Immature natural killer cell (primary cell): ENCODE measurements at regions not wholly inside any gene's neighbourhood (a gene's known extent, or its start where the extent isn't known, plus 50 kb on each side); places are given as distances from the start of the nearest gene placed in this dataset.
"Not testable (repeated sequence)": the region's sequence is repeated elsewhere in the genome, so short reads cannot be mapped to it uniquely, and the experiment has no call there.

Source experiments
- DNase-seq, 3 donors: peaks; one replicate each; pipeline ENCODE4 v3.0.0; 2022; ENCODE audit warnings: mixed read lengths in 1 of 3
- H3K27ac Mint-ChIP-seq, 6 donors: one replicate each; pipeline ENCODE4 v1.8.0; 2020; ENCODE audit warnings: mixed read lengths in 6 of 6, mild to moderate bottlenecking in 5 of 6, inconsistent platforms in 4 of 6, moderate library complexity in 3 of 6
- H3K27me3 Mint-ChIP-seq, 3 donors: one replicate each; pipeline ENCODE4 v1.8.0; 2020 to 2021; ENCODE audit warnings: low read depth in 3 of 3, mild to moderate bottlenecking in 3 of 3, mixed read lengths in 3 of 3, moderate library complexity in 3 of 3, inconsistent platforms in 1 of 3
- H3K36me3 Mint-ChIP-seq, 3 donors: one replicate each; pipeline ENCODE4 v1.8.0; 2020; ENCODE audit warnings: mixed read lengths in 3 of 3, inconsistent platforms in 2 of 3, mild to moderate bottlenecking in 2 of 3
- H3K4me1 Mint-ChIP-seq, 2 donors: one replicate each; pipeline ENCODE4 v1.8.0; 2020; ENCODE audit warnings: inconsistent platforms in 2 of 2, mild to moderate bottlenecking in 2 of 2, mixed read lengths in 2 of 2, moderate library complexity in 1 of 2
- H3K4me3 Mint-ChIP-seq, 5 donors: one replicate each; pipeline ENCODE4 v1.8.0; 2020; ENCODE audit warnings: mild to moderate bottlenecking in 5 of 5, mixed read lengths in 5 of 5, inconsistent platforms in 3 of 5, moderate library complexity in 3 of 5
- H3K9me3 Mint-ChIP-seq, 6 donors: one replicate each; pipeline ENCODE4 v1.8.0; 2020; ENCODE audit warnings: mild to moderate bottlenecking in 6 of 6, mixed read lengths in 6 of 6, inconsistent platforms in 4 of 6, moderate library complexity in 3 of 6

DNA sequence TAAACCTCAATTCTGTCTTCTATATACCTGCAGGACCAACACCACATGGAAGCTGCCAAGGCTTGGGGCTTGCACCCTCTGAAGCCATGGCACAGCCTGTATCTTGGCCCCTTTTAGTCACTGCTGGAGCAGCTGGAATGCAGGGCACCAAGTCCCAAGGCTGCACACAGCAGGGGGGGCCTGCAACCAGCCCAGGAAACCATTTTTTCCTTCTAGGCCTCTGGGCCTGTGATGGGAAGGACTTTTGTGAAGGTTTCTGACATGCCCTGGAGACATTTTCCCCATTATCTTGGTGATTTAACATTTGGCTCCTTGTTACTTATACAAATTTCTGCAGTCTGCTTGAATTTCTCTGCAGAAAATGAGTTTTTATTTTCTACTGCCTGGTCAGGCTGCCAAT lies 123.2 kb upstream of the PCGF5 start:
- H3K4me3 Mint-ChIP-seq = no peak overlapping the region
- no peak overlapping the region for H3K27ac Mint-ChIP-seq
- DNase-seq = no peak
- peaks cover 3 to 13% (median 11%) of the 10 kb centered on the region in 6 donors for H3K9me3 Mint-ChIP-seq
- peaks cover 4 to 18% (median 12%) of the 10 kb centered on the region in 3 donors for H3K27me3 Mint-ChIP-seq
- no peaks in the 10 kb centered on the region for H3K4me1 Mint-ChIP-seq
- H3K36me3 Mint-ChIP-seq = peaks cover 4 to 14% (median 9%) of the 10 kb centered on the region in 3 donors

DNA sequence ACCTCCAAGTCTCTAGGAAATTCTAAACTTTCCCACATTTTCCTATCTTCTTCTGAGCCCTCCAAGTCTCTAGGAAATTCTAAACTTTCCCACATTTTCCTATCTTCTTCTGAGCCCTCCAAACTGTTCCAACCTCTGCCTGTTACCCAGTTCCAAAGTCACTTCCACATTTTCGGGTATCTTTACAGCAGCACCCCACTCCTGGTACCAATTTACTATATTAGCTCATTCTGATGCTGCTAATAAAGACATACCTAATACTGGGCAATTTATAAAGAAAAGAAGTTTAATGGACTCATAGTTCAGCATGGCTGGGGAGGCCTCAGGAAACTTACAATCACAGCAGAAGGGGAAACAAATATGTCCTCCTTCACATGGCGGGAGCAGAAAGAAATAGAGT lies 122.4 kb upstream of the PCGF5 start:
- peaks cover 4 to 18% (median 12%) of the 10 kb centered on the region in 3 donors for H3K27me3 Mint-ChIP-seq
- not testable (repeated sequence) for H3K4me3 Mint-ChIP-seq, DNase-seq, H3K4me1 Mint-ChIP-seq, H3K27ac Mint-ChIP-seq
- H3K9me3 Mint-ChIP-seq = peaks cover 3 to 13% (median 11%) of the 10 kb centered on the region in 6 donors
- peaks cover 4 to 14% (median 9%) of the 10 kb centered on the region in 3 donors for H3K36me3 Mint-ChIP-seq

DNA sequence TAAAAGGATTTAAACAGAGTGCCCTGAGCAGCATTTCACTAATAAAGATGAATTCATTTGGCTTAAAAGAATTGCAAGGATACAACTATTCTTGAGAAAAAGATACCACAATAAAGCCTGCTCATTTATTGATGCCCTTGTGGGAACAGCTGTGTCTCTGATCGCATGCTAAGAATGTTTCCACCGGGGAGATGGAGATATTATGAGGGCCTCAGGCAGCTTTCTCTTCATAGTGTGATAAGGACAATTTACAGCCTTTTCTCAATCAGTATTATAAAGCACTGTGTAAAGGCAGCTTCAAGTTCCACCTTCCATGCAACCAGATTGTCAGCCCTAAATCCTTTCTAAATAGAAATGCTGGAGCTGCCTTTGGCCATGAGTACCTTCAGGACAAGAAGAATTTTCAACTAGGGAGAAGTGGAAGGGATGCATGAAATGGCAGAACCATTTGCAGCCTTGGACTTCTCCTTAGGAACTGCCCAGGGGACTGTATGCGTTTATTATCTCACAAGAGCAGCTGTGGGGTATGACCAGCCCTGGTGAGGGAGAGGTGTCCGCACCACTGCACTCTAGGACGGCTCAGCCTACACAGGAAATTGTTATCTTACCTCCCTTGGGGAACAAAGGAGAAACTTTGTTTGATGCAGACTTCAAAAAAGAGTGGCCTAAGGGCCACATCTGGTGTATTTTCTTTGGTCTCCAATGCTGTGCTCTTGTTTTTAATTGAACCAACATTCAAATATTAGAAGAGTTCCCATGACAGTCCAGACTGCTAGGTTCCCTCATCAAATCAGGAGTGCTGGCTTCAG lies 116.9 kb upstream of the PCGF5 start:
- H3K4me1 Mint-ChIP-seq = no peaks in the 10 kb centered on the region
- no peaks in the 10 kb centered on the region for H3K36me3 Mint-ChIP-seq
- DNase-seq = no peak
- no peak overlapping the region for H3K27ac Mint-ChIP-seq
- H3K9me3 Mint-ChIP-seq = peaks cover 0 to 1% (median 0%) of the 10 kb centered on the region in 6 donors
- H3K4me3 Mint-ChIP-seq = no peak overlapping the region
- peaks cover 5 to 10% (median 7%) of the 10 kb centered on the region in 3 donors for H3K27me3 Mint-ChIP-seq

DNA sequence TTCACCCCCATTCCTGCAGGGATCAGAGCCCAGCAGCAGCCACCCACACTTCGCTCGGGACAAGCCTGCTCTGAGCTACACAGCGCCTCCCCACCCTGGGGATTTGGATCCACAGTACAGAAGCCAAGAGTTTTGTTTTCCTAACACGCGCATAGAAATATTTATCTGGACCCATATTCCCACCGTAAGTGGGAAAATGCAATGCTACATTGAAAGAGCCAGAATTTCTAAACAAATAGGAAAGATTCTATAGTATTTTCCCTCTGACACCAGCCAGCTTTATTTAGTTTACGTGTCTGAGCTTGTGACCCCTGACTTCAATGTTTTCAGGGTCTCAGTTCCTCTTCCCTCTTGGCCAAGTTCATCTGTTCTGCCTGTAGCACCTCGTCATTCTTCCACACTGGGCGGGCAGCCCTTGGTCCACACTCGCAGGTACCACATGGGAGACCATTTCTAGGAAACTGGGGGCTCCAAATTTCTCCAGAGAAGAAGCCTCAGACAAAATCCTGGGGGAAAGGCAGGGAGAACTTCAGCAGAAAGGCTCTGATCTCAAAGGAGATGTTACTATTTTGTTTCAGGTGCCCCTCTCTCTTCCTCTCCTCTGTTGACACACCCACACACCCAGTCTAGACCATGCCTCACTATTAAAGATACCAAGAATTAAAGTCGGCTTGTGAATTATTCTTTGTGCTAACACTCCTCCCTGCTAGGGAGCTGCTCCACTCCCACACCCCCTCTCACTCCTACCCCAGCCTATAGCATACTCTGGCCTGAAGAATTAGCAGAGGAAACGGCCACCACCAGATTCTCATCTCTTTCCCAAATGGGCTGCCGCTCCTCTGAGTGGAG lies 116.0 kb upstream of the PCGF5 start:
- no peaks in the 10 kb centered on the region for H3K4me1 Mint-ChIP-seq
- no peaks in the 10 kb centered on the region for H3K36me3 Mint-ChIP-seq
- no peak overlapping the region for H3K27ac Mint-ChIP-seq
- H3K9me3 Mint-ChIP-seq = peaks cover 0 to 1% (median 0%) of the 10 kb centered on the region in 6 donors
- H3K4me3 Mint-ChIP-seq = no peak overlapping the region
- peaks cover 5 to 10% (median 7%) of the 10 kb centered on the region in 3 donors for H3K27me3 Mint-ChIP-seq
- no peak for DNase-seq

DNA sequence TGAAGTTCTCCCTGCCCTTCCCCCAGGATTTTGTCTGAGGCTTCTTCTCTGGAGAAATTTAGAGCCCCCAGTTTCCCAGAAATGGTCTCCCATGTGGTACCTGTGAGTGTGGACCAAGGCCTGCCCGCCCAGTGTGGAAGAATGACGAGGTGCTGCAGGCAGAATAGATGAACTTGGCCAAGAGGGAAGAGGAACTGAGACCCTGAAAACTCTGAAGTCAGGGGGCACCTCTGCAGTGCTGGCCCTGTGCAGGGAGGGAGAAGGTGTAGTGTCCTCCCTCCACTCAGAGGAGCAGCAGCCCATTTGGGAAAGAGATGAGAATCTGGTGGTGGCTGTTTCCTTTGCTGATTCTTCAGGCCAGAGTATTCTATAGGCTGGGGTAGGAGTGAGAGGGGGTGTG lies 115.2 kb upstream of the PCGF5 start:
- Mint-ChIP-seq H3K27ac (no peak overlapping the region), H3K27me3 (peaks cover 3 to 10% (median 7%) of the 10 kb centered on the region in 3 donors), H3K36me3 (no peaks in the 10 kb centered on the region), H3K4me3 (no peak overlapping the region), H3K4me1 (no peaks in the 10 kb centered on the region), H3K9me3 (peaks cover 0 to 1% (median 0%) of the 10 kb centered on the region in 6 donors)
- DNase-seq = no peak

DNA sequence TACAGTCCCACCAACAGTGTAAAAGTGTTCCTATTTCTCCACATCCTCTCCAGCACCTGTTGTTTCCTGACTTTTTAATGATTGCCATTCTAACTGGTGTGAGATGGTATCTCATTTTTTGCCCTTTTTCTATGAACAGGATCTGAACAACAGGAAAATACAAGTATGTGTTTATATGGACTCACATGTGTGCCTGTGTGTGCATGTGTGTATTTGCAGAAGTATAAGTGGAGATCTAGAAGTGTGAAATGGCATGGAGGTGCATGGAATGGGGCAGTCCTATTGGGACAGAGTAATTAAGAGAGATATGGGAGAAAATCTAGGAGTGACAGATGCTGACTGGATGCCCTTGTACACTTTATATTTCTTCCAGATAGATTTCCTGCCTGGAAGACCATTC lies 111.6 kb upstream of the PCGF5 start:
- Mint-ChIP-seq H3K4me3 (no peak overlapping the region), H3K9me3 (no peaks in the 10 kb centered on the region), H3K36me3 (no peaks in the 10 kb centered on the region), H3K27ac (no peak overlapping the region), H3K4me1 (no peaks in the 10 kb centered on the region), H3K27me3 (peaks cover 3 to 7% (median 5%) of the 10 kb centered on the region in 3 donors)
- no peak for DNase-seq

DNA sequence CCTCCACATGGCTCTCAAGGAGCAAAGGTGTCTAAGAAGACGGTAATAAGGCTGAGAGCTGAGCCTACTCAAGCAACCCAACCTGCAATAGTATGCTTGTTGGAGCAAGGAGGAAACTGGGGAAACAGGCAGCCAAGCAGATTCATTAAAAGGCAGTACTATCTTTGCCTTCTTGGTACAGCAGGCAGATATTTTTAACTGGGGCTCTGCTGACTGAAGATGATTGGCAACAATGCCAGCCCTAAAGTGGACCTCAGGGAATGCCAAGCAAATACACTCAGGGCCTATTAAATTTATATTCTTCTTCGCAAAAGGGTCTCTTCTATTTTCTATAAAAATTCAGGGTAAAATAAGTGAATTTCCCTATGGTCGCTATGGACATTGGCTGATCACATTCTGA lies 109.4 kb upstream of the PCGF5 start:
- Mint-ChIP-seq H3K36me3 (no peaks in the 10 kb centered on the region), H3K4me1 (no peaks in the 10 kb centered on the region), H3K27me3 (peaks cover 0 to 7% (median 5%) of the 10 kb centered on the region in 3 donors), H3K4me3 (no peak overlapping the region), H3K9me3 (no peaks in the 10 kb centered on the region), H3K27ac (no peak overlapping the region)
- no peak for DNase-seq

DNA sequence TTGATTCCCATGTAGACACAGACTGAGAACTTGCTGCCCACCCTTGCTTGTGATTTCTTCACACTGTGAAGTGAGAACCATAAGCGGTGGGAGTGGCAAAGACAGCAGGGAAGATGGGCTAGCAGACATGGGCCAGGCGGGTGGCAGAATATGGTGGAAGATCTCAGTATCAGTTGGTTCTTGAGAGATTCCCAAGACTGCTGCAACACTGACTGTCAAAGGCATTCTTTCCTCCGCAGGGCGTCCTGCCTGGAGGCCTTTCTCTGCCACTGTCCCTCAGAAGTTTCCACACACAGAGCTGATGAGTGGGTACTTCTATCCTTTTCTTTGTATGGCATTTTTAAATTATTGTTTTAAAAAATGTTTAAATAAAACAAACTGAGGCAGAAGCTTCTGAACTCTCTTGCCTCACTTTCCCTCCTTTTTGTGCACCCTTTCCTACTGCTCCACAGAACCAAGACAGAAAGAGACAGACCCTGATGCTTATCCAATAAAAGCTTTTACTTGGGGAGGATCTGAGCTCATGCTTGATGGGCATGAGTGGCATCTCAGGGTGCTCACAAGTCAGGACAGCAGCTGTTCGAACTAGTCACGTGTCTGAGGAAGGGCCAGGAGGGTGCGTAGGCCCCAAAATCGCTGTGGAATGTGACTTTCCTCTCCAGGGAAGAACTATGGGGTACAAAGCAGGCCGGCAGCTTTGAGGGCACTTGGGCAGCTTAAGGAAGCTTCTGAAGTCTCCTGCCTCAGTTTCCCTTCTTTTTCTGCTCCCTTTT lies 104.7 kb upstream of the PCGF5 start:
- H3K27ac Mint-ChIP-seq = no peak overlapping the region

DNA sequence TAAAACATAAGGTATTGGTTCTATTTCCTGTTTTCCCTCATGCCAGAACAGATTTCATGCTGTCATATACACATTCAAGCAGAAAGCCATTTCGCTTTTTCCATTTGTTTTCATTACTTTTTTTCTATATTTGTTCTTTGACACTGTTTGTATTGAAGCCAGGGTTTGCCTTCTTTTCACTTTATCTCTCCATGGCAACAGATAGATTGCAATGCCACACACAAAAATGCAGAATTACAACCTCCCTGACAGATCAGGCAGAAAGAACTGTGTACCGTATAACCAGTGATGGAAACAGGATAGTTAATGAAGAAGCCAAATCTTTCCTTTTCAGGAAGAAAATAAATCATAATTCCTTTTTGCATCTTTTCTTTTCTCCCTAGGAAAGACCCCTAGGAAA lies 103.0 kb upstream of the PCGF5 start:
- Mint-ChIP-seq H3K9me3 (no peaks in the 10 kb centered on the region), H3K4me1 (no peaks in the 10 kb centered on the region), H3K4me3 (no peak overlapping the region), H3K27me3 (peaks cover 0 to 2% (median 2%) of the 10 kb centered on the region in 3 donors), H3K36me3 (no peaks in the 10 kb centered on the region), H3K27ac (no peak overlapping the region)
- DNase-seq = no peak

More for the DNA sequence above, 104.7 kb upstream of the PCGF5 start:
- peaks cover 0 to 2% (median 0%) of the 10 kb centered on the region in 3 donors for H3K27me3 Mint-ChIP-seq
- no peaks in the 10 kb centered on the region for H3K9me3 Mint-ChIP-seq
- DNase-seq = no peak
- no peak overlapping the region for H3K4me3 Mint-ChIP-seq
- no peaks in the 10 kb centered on the region for H3K36me3 Mint-ChIP-seq
- H3K4me1 Mint-ChIP-seq = no peaks in the 10 kb centered on the region

DNA sequence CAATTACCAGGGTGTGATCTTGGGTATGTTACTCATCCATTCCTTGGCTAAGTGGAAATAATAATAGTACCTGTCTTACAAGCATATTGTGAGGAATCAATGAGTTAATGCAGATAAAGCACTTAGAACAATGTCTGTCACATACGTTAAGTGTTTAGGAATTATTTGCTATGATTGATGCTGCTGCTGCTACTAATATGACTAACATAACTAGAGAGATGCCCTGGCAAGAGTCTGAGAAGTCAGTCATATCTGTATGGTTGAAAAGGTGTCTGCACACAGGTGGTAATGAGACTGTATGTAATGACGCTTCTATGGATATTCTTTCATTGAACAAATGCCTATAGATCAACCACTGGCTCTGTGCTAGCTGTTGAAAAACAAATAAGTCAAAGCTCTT lies 100.1 kb upstream of the PCGF5 start:
- Mint-ChIP-seq H3K36me3 (no peaks in the 10 kb centered on the region), H3K27me3 (peaks cover 3 to 7% (median 3%) of the 10 kb centered on the region in 3 donors), H3K4me3 (no peak overlapping the region), H3K27ac (no peak overlapping the region), H3K9me3 (peaks cover 0 to 2% (median 0%) of the 10 kb centered on the region in 6 donors), H3K4me1 (no peaks in the 10 kb centered on the region)
- DNase-seq = no peak

DNA sequence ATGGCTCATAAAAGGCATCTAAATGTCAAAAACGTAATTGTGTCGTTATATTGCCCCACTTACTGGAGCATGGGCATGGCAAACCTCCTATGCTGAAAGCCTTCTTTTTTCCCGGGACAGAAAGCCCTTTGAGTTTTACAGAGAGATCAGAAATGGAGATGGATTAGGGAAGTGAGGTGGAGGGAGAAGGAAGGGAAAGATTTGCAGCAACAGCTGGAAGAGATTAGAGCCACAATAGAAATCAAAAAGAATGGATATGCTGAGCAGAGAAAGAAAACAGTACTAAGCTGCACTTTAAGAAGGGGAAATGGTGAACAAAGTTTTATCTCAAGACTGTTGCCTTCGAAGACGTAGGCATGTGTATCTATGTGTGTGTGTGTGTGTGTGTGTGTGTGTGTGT lies 97.2 kb upstream of the PCGF5 start:
- Mint-ChIP-seq H3K27me3 (peaks cover 3 to 7% (median 5%) of the 10 kb centered on the region in 3 donors), H3K27ac (no peak overlapping the region), H3K36me3 (no peaks in the 10 kb centered on the region), H3K9me3 (peaks cover 0 to 2% (median 0%) of the 10 kb centered on the region in 6 donors), H3K4me3 (no peak overlapping the region), H3K4me1 (peaks cover 2 to 5% of the 10 kb centered on the region in 2 donors)
- no peak for DNase-seq

DNA sequence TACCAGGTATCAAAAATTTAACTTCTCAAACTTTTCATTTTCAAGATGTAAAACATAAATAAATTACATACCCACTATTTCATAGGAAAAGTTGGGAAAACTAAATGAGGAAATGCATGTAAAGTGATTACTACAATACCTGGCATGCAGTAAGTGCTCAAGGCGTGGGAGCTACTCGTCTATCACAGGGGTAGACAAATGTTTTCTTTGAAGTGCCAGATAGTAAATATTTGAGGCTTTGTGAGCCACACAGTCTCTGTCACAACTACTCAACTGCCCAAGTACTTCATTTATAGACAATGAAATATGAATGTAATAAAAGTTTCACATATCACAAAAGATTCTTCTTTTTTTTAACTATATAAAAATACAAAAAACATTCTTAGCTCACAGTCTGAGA lies 96.4 kb upstream of the PCGF5 start:
- H3K27me3 Mint-ChIP-seq = peaks cover 3 to 7% (median 5%) of the 10 kb centered on the region in 3 donors
- DNase-seq = no peak
- H3K27ac Mint-ChIP-seq = no peak overlapping the region
- peaks cover 0 to 2% (median 0%) of the 10 kb centered on the region in 6 donors for H3K9me3 Mint-ChIP-seq
- H3K4me1 Mint-ChIP-seq = peaks cover 2 to 5% of the 10 kb centered on the region in 2 donors
- no peaks in the 10 kb centered on the region for H3K36me3 Mint-ChIP-seq
- no peak overlapping the region for H3K4me3 Mint-ChIP-seq

DNA sequence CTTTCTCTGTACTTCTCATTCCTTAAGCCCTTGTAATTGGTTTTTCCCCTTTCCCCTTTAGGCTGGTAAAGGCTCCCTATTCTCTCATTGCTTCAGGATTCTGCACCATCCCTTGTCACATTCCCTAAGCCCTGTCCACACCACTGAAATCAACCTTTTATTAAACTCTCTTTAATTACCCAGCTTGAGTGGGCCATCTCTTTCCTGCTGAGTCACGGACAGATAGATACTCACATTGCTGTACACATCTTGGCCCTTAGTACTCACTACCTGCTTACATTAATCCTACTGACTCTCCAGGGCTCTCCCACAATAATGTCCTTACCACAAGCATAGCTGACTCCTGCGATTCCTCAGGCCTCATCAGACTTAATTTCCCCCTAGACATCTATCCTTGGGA lies 94.0 kb upstream of the PCGF5 start:
- H3K27ac Mint-ChIP-seq = no peak overlapping the region
- peaks cover 0 to 2% (median 0%) of the 10 kb centered on the region in 6 donors for H3K9me3 Mint-ChIP-seq
- H3K4me3 Mint-ChIP-seq = no peak overlapping the region
- DNase-seq = no peak
- H3K4me1 Mint-ChIP-seq = peaks cover 2 to 5% of the 10 kb centered on the region in 2 donors
- H3K27me3 Mint-ChIP-seq = peaks cover 1 to 7% (median 5%) of the 10 kb centered on the region in 3 donors
- H3K36me3 Mint-ChIP-seq = no peaks in the 10 kb centered on the region
